ENCODE measurements at regions not wholly inside any gene's neighbourhood (a gene's known extent, or its start where the extent isn't known, plus 50 kb on each side); places are given as distances from the start of the nearest gene placed in this dataset.

DNA sequence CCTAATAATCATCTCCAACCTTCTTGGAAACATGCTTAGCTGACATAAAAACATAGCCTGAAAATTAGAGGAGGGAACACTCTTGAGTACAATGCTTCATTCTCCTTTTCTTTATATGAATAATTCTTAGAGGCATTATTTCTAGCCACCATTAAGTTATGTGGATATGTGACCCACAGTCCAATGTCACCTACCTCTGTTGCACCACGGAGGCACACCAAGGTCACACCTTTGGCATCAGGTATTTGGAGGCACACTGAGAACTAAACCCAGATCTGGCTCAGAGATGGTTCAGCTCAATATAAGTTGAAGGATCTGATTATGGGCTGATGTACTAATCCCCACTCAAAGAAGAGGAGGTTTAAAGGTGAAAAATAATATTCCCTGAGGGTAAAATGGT, 385.1 kb downstream of the POM121L12 start:
- no peaks in the 10 kb centered on the region for H3K4me1 Mint-ChIP-seq (ENCODE audit: unreplicated experiment)
- peaks cover 1% of the 10 kb centered on the region for H3K27me3 Mint-ChIP-seq (ENCODE audit: unreplicated experiment)
- no peak overlapping the region for H3K4me3 Mint-ChIP-seq (ENCODE audit: unreplicated experiment)
- no peaks in the 10 kb centered on the region for H3K9me3 Mint-ChIP-seq (ENCODE audit: unreplicated experiment)
- no peak for DNase-seq (ENCODE audit: low spot score)
- H3K36me3 Mint-ChIP-seq (ENCODE audit: low read depth, unreplicated experiment): no peaks in the 10 kb centered on the region
- TF ChIP-seq, protein P1, sequence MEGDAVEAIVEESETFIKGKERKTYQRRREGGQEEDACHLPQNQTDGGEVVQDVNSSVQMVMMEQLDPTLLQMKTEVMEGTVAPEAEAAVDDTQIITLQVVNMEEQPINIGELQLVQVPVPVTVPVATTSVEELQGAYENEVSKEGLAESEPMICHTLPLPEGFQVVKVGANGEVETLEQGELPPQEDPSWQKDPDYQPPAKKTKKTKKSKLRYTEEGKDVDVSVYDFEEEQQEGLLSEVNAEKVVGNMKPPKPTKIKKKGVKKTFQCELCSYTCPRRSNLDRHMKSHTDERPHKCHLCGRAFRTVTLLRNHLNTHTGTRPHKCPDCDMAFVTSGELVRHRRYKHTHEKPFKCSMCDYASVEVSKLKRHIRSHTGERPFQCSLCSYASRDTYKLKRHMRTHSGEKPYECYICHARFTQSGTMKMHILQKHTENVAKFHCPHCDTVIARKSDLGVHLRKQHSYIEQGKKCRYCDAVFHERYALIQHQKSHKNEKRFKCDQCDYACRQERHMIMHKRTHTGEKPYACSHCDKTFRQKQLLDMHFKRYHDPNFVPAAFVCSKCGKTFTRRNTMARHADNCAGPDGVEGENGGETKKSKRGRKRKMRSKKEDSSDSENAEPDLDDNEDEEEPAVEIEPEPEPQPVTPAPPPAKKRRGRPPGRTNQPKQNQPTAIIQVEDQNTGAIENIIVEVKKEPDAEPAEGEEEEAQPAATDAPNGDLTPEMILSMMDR (IDR thresholded peaks at IDR 0.05; ENCODE audit: unreplicated experiment): no peak
- no peak overlapping the region for H3K27ac Mint-ChIP-seq (ENCODE audit: unreplicated experiment)

DNA sequence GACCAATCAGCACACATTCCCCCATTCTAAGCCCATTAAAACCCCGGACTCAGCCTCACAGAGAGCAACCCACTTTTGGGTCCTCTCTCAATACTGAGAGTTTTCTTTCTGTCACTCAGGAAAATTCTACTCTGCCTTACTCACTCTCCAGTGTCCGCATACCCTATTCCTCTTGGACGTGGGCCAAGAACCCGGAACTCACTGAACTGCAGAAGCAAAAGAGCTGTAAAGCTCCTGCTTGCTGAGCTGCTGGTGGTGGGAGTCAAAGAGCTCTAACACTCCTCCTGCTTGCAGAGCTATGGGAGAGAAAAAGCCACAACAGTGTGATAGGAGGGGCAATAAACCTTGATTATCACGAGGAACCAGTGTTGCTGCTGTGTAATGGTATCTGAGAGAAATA, 386.9 kb downstream of the POM121L12 start:
- no peak overlapping the region for H3K27ac Mint-ChIP-seq (ENCODE audit: unreplicated experiment)
- no peak for DNase-seq (ENCODE audit: low spot score)
- H3K9me3 Mint-ChIP-seq (ENCODE audit: unreplicated experiment): no peaks in the 10 kb centered on the region
- TF ChIP-seq, protein P1 (IDR thresholded peaks at IDR 0.05; ENCODE audit: unreplicated experiment): no peak
- no peaks in the 10 kb centered on the region for H3K4me1 Mint-ChIP-seq (ENCODE audit: unreplicated experiment)
- peaks cover 1% of the 10 kb centered on the region for H3K27me3 Mint-ChIP-seq (ENCODE audit: unreplicated experiment)
- no peaks in the 10 kb centered on the region for H3K36me3 Mint-ChIP-seq (ENCODE audit: low read depth, unreplicated experiment)
- H3K4me3 Mint-ChIP-seq (ENCODE audit: unreplicated experiment): no peak overlapping the region

DNA sequence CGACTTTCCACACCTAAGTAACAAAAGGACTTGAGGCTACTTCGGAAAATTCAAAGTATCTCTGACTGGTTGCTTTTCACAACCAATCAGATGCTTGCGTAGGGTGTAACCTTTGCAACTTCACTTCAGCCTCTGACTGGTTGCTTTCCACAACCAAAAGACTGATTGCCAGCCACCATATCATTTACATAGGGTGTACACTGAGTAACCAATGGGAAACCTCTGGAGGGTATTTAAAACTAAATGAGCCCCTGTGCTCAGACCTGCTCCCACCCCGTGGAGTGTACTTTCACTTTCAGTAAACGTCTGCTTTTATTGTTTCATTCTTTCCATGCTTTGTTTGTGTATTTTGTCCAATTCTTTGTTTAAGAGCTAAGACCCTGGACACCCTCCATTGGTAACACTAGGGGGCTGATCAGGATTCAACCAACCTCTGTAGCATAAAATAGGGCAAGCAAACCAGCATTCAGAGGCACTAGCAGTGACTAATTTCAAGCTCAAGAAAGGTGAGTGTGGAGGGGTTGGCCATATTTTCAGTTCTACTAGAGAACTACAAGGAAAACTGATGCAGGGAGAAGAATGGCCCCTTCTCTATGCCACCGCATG, 390.8 kb downstream of the POM121L12 start:
- Mint-ChIP-seq H3K4me1 (ENCODE audit: unreplicated experiment) (no peaks in the 10 kb centered on the region), H3K36me3 (ENCODE audit: low read depth, unreplicated experiment) (no peaks in the 10 kb centered on the region), H3K4me3 (ENCODE audit: unreplicated experiment) (no peak overlapping the region), H3K27ac (ENCODE audit: unreplicated experiment) (no peak overlapping the region), H3K9me3 (ENCODE audit: unreplicated experiment) (no peaks in the 10 kb centered on the region), H3K27me3 (ENCODE audit: unreplicated experiment) (no peaks in the 10 kb centered on the region)
- DNase-seq (ENCODE audit: low spot score): no peak
- TF ChIP-seq, protein P1 (IDR thresholded peaks at IDR 0.05; ENCODE audit: unreplicated experiment): no peak

- Mint-ChIP-seq H3K27me3 (ENCODE audit: unreplicated experiment) (no peaks in the 10 kb centered on the region), H3K9me3 (ENCODE audit: unreplicated experiment) (no peaks in the 10 kb centered on the region), H3K36me3 (ENCODE audit: low read depth, unreplicated experiment) (no peaks in the 10 kb centered on the region), H3K27ac (ENCODE audit: unreplicated experiment) (no peak overlapping the region), H3K4me3 (ENCODE audit: unreplicated experiment) (no peak overlapping the region), H3K4me1 (ENCODE audit: unreplicated experiment) (no peaks in the 10 kb centered on the region)
- TF ChIP-seq, protein P1 (IDR thresholded peaks at IDR 0.05; ENCODE audit: unreplicated experiment): no peak
- DNase-seq (ENCODE audit: low spot score): no peak
Measured at GRCh38 chr7:53428045-53428444, 392.6 kb downstream of the POM121L12 start.

DNA sequence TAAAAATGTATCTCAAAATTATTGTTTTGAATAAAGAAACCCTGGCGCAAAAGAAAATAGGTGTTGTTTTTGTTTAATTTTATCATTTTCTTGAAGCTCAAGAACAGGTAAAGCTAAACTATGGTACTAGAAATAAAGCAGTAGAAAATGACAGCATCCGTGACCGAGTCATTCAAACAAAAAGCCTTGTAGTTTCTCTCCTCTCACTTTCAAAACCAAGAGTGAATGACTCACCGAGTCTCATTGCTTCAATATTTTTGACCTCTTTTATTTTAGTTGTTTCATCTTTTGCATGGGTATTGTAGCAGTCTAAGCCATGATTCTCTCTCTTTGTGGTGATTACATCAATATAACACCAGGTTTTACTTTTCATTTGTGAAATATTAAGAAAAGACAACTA, 396.5 kb downstream of the POM121L12 start:
- H3K9me3 Mint-ChIP-seq (ENCODE audit: unreplicated experiment): no peaks in the 10 kb centered on the region
- no peaks in the 10 kb centered on the region for H3K4me1 Mint-ChIP-seq (ENCODE audit: unreplicated experiment)
- TF ChIP-seq, protein P1 (IDR thresholded peaks at IDR 0.05; ENCODE audit: unreplicated experiment): no peak
- no peak overlapping the region for H3K4me3 Mint-ChIP-seq (ENCODE audit: unreplicated experiment)
- H3K27me3 Mint-ChIP-seq (ENCODE audit: unreplicated experiment): no peaks in the 10 kb centered on the region
- no peak for DNase-seq (ENCODE audit: low spot score)
- H3K27ac Mint-ChIP-seq (ENCODE audit: unreplicated experiment): no peak overlapping the region
- H3K36me3 Mint-ChIP-seq (ENCODE audit: low read depth, unreplicated experiment): no peaks in the 10 kb centered on the region

Measured in endothelial cell (in vitro differentiated cells).